Panc1 (cell line): ENCODE measurements at regions not wholly inside any gene's neighbourhood (a gene's known extent, or its start where the extent isn't known, plus 50 kb on each side); places are given as distances from the start of the nearest gene placed in this dataset.

ENCODE experiments used
- ATAC-seq: fragments of 200-7000 bp; cut with Tn5 transposase; 2 replicates; pipeline ENCODE4 v1.9.1; 2020; ENCODE audit warnings: mild to moderate bottlenecking, moderate library complexity
- BruUV-seq: library from RNA; stranded (reverse); fragments of 400-500 nt; replicated peaks from 2 replicates; lab custom pipeline; 2021; lab: Mats Ljungman, UMichigan
- CTCF ChIA-PET: fragments of 300-600 bp; sonication (Branson Sonifier 250); formaldehyde crosslinking; loops from one replicate; lab custom pipeline; 2022; ENCODE audit warnings: antibody characterized with exemption; lab: Charles Lee
- POLR2A ChIA-PET: fragments of 300-600 bp; sonication (Branson Sonifier 250); formaldehyde crosslinking; loops from one replicate; lab custom pipeline; 2022; ENCODE audit warnings: antibody characterized with exemption; lab: Charles Lee
- DNase-seq: peaks from one replicate; pipeline ENCODE4 v3.0.0-alpha.2; 2010; ENCODE audit warnings: low read depth, low spot score
- H3K27ac ChIP-seq: 2 replicates; pipeline ENCODE4 v1.5.1; 2011; ENCODE audit warnings: mild to moderate bottlenecking, low read length, inconsistent platforms
- H3K27me3 ChIP-seq: fragments of 200-500 bp; sonication (Bioruptor generic); 2 replicates; pipeline ENCODE4 v1.6.0; 2014; ENCODE audit warnings: low read length, inconsistent platforms; ENCODE audit not compliant: control insufficient read depth, insufficient read depth
- H3K36me3 ChIP-seq: fragments of 200-500 bp; sonication (Bioruptor generic); 2 replicates; pipeline ENCODE4 v1.5.1; 2014; ENCODE audit warnings: inconsistent platforms, mild to moderate bottlenecking, low read length, moderate library complexity; ENCODE audit not compliant: control insufficient read depth, insufficient read depth
- H3K4me1 ChIP-seq: 2 replicates; pipeline ENCODE4 v1.5.1; 2011; ENCODE audit warnings: inconsistent platforms, mild to moderate bottlenecking, low read length, moderate library complexity; ENCODE audit not compliant: control insufficient read depth, insufficient read depth
- H3K4me3 ChIP-seq, 2 experiments: 2 replicates each; pipeline ENCODE4 v1.5.1; 2011 to 2012; ENCODE audit warnings: low read depth in 2 of 2, low read length in 2 of 2, mild to moderate bottlenecking in 2 of 2, inconsistent platforms in 1 of 2, moderate library complexity in 1 of 2
- H3K9me3 ChIP-seq: fragments of 200-500 bp; sonication (Bioruptor generic); 2 replicates; pipeline ENCODE4 v1.5.1; 2014; ENCODE audit warnings: low read depth, mild to moderate bottlenecking, inconsistent platforms, low read length, moderate library complexity; ENCODE audit not compliant: control insufficient read depth, insufficient read depth
- CTCF ChIP-seq: fragments of 450-650 bp; IDR thresholded peaks from 2 replicates; pipeline ENCODE4 v1.5.1; 2017; ENCODE audit warnings: mild to moderate bottlenecking
- POLR2AphosphoS5 ChIP-seq: IDR thresholded peaks from 2 replicates; pipeline ENCODE4 v1.6.1; 2012; ENCODE audit warnings: mild to moderate bottlenecking, low read depth, low read length, moderate library complexity
- REST ChIP-seq, 2 experiments: IDR thresholded peaks; 2 replicates each; pipeline ENCODE4 v1.6.1; 2011 to 2012; ENCODE audit warnings: low read depth in 2 of 2, control low read depth in 1 of 2, low read length in 1 of 2, mild to moderate bottlenecking in 1 of 2, moderate library complexity in 1 of 2; ENCODE audit not compliant: insufficient read depth in 1 of 2
- SIN3A ChIP-seq: IDR thresholded peaks from 2 replicates; pipeline ENCODE4 v1.6.1; 2012; ENCODE audit warnings: low read depth, mild to moderate bottlenecking, low read length, moderate library complexity, borderline replicate concordance; ENCODE audit not compliant: insufficient read depth
- TCF7L2 ChIP-seq: IDR thresholded peaks from 2 replicates; pipeline ENCODE4 v1.6.1; 2011; ENCODE audit warnings: mild to moderate bottlenecking, low read depth, low read length, inconsistent platforms
- in situ Hi-C: cut with HindIII; loops from 2 replicates; pipeline ENCODE4 v1.10.0; 2016; ENCODE audit warnings: low sequenced_read_pairs, low pct_unique_long_range_greater_than_20kb
- intact Hi-C: fragments of 100-400 bp; cut with micrococcal nuclease; formaldehyde crosslinking; loops from one replicate; pipeline ENCODE4 v1.10.0; 2022; ENCODE audit not compliant: unreplicated experiment

GRCh38 chr4:103915224-103915869, 195.6 kb upstream of the TACR3 start:
- in situ Hi-C loops = no loop called here
- no TSS peak for BruUV-seq
- intact Hi-C loops = loop anchor here (10.0 kb wide), 1 partner anchor 281 kb away; no protein-coding TSS in a partner anchor
- DNase-seq = no peak
- CTCF ChIA-PET = no interaction called here
- no peaks in the 10 kb centered on the region for H3K4me1 ChIP-seq
- H3K27ac ChIP-seq = no peak overlapping the region
- ATAC-seq = no peak
- no peaks in the 10 kb centered on the region for H3K9me3 ChIP-seq
- POLR2A ChIA-PET = no interaction called here
- no peak for TF ChIP-seq REST (IDR thresholded peaks at IDR 0.05; ENCODE audit: insufficient read depth in 1 of 2, low read depth in 2 of 2, low read length in 1 of 2)
- TF ChIP-seq CTCF = peak; percentile 67
- TF ChIP-seq SIN3A = no peak
- TF ChIP-seq POLR2AphosphoS5 = no peak
- no peaks in the 10 kb centered on the region for H3K36me3 ChIP-seq
- no peak overlapping the region for H3K4me3 ChIP-seq
- H3K27me3 ChIP-seq = no peaks in the 10 kb centered on the region

GRCh38 chr4:103907414-103907813, 187.6 kb upstream of the TACR3 start:
- CTCF ChIA-PET = no interaction called here
- Histone ChIP-seq H3K27me3 (no peaks in the 10 kb centered on the region), H3K36me3 (no peaks in the 10 kb centered on the region), H3K27ac (no peak overlapping the region), H3K4me1 (no peaks in the 10 kb centered on the region), H3K9me3 (no peaks in the 10 kb centered on the region), H3K4me3 (no peak overlapping the region)
- DNase-seq (no peak), ATAC-seq (no peak)
- POLR2A ChIA-PET = no interaction called here
- TF ChIP-seq REST (IDR thresholded peaks at IDR 0.05; ENCODE audit: insufficient read depth in 1 of 2, low read depth in 2 of 2, low read length in 1 of 2) (no peak), TCF7L2 (no peak), POLR2AphosphoS5 (no peak), SIN3A (no peak), CTCF (no peak)
- BruUV-seq = no TSS peak
- intact Hi-C loops (no loop called here), in situ Hi-C loops (no loop called here)
